H1 (cell line): ENCODE measurements at regions not wholly inside any gene's neighbourhood (a gene's known extent, or its start where the extent isn't known, plus 50 kb on each side); places are given as distances from the start of the nearest gene placed in this dataset.

Source experiments
- CREB1 ChIP-seq: IDR thresholded peaks from 2 replicates; pipeline ENCODE4 v1.6.1; 2012; ENCODE audit warnings: inconsistent platforms
- NRF1 ChIP-seq: IDR thresholded peaks from 2 replicates; pipeline ENCODE4 v1.6.1; 2011; ENCODE audit warnings: mild to moderate bottlenecking, low read depth, low read length, improper control_type of control experiment
- POLR2A ChIP-seq, 2 experiments: IDR thresholded peaks; 1 replicate in 1 of 2; 2 replicates in 1 of 2; pipeline ENCODE4 v1.6.1; 2011; ENCODE audit warnings: low read depth in 2 of 2, low read length in 2 of 2, mild to moderate bottlenecking in 2 of 2; ENCODE audit errors: control extremely low read depth in 1 of 2
- POLR2AphosphoS5 ChIP-seq: IDR thresholded peaks from 2 replicates; pipeline ENCODE4 v1.6.1; 2011; ENCODE audit warnings: low read depth, low read length
- RFX5 ChIP-seq: IDR thresholded peaks from 2 replicates; pipeline ENCODE4 v1.6.1; 2011; ENCODE audit warnings: low read depth, low read length, improper control_type of control experiment, borderline replicate concordance
- YY1 ChIP-seq: IDR thresholded peaks from 2 replicates; pipeline ENCODE4 v1.6.1; 2011; ENCODE audit warnings: low read depth, mild to moderate bottlenecking, low read length
- ZNF274 ChIP-seq: IDR thresholded peaks from 2 replicates; pipeline ENCODE4 v1.7.0; 2012; ENCODE audit warnings: low read length, borderline replicate concordance; ENCODE audit errors: extremely low read depth
- TF ChIP-seq, protein P1 (sequence below): IDR thresholded peaks from 2 replicates; pipeline ENCODE4 v1.6.1; 2011; ENCODE audit warnings: low read depth, mild to moderate bottlenecking, low read length; ENCODE audit not compliant: insufficient read depth
- TF ChIP-seq, protein P2 (sequence below), 3 experiments: IDR thresholded peaks; 1 replicate in 2 of 3; 2 replicates in 1 of 3; pipeline versions ENCODE4 v1.5.1 to v1.6.1; 2011; ENCODE audit warnings: low read length in 3 of 3, mild to moderate bottlenecking in 3 of 3, inconsistent platforms in 2 of 3, low read depth in 1 of 3, moderate library complexity in 1 of 3; ENCODE audit not compliant: insufficient read depth in 1 of 3; ENCODE audit errors: control extremely low read depth in 1 of 3

DNA sequence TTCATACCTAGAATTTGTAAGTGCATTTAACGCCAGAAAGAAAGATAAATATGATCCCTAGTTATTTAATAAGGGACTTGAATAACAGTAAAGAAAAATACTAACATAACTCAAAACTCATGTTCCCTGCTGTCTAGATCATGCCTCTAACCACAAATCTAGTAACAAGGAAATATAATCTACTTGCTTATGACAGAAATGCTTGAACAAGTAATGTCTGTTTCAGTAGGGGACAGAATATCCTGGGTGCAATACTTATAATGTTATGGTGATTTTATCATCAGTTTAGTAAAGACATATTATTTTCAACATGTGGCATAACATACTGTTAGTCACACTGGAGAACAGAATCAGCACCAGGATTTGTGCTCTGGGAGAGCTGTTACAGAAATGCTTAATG, 861.9 kb upstream of the SLITRK1 start:
- TF ChIP-seq YY1: no peak
- no peak for TF ChIP-seq CREB1
- no peak for TF ChIP-seq POLR2A (IDR thresholded peaks at IDR 0.05; ENCODE audit: control extremely low read depth in 1 of 2, low read depth in 2 of 2, low read length in 2 of 2)
- no peak for TF ChIP-seq RFX5
- TF ChIP-seq NRF1: no peak
- TF ChIP-seq, protein P1, sequence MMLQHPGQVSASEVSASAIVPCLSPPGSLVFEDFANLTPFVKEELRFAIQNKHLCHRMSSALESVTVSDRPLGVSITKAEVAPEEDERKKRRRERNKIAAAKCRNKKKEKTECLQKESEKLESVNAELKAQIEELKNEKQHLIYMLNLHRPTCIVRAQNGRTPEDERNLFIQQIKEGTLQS: no peak
- TF ChIP-seq, protein P2, sequence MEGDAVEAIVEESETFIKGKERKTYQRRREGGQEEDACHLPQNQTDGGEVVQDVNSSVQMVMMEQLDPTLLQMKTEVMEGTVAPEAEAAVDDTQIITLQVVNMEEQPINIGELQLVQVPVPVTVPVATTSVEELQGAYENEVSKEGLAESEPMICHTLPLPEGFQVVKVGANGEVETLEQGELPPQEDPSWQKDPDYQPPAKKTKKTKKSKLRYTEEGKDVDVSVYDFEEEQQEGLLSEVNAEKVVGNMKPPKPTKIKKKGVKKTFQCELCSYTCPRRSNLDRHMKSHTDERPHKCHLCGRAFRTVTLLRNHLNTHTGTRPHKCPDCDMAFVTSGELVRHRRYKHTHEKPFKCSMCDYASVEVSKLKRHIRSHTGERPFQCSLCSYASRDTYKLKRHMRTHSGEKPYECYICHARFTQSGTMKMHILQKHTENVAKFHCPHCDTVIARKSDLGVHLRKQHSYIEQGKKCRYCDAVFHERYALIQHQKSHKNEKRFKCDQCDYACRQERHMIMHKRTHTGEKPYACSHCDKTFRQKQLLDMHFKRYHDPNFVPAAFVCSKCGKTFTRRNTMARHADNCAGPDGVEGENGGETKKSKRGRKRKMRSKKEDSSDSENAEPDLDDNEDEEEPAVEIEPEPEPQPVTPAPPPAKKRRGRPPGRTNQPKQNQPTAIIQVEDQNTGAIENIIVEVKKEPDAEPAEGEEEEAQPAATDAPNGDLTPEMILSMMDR (IDR thresholded peaks at IDR 0.05; ENCODE audit: control extremely low read depth in 1 of 3, insufficient read depth in 1 of 3, low read depth in 1 of 3, low read length in 3 of 3): no peak
- no peak for TF ChIP-seq ZNF274
- no peak for TF ChIP-seq POLR2AphosphoS5
